ENCODE measurements at regions not wholly inside any gene's neighbourhood (a gene's known extent, or its start where the extent isn't known, plus 50 kb on each side); places are given as distances from the start of the nearest gene placed in this dataset.

DNA sequence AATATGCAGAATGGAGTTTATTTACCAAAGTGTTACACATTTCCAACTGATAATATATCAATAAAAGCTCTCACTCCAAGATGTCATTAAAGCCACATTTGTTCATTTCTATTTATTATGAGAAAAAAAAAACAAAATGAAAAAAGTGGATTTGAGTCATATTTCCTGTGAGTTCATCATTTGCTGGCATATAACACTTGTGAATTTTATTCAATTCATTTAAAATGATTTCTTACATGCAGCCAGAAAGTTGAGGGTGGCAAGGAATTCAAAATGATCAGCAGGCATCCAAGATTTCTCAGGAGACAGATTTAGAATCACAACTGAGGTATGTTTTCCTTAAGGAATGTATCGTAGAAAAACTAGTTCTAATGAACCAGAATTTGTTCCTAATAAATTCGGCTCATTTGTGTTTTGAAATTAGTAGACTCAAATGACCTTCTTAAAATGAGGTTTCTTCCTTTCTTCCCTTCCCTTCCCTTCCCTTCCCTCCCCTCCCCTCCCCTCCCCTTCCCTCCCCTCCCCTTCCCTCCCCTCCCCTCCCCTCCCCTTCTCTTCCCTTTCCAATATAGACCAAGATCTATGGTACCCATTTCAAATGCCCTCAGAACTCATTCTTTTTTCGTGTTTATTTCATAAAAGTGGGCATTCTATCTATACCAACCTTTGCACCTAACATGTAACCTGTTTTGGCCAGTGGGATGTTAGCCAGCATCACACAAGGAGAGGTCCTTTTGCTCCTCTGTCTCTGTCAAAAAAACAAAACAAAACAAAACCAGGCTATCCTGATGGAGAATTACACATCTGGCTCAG is 357.9 kb upstream of the TSHZ2 start:
- no peak for TF ChIP-seq EZH2 (IDR thresholded peaks at IDR 0.05; ENCODE audit: low read length, missing control alignments)
- TF ChIP-seq CTCF (conservative IDR thresholded peaks at IDR 0.05 in 1 of 2, IDR thresholded peaks at IDR 0.05 in 1 of 2; ENCODE audit: low read depth in 1 of 2, low read length in 2 of 2) = no peak
